GM12892 (cell line): ENCODE measurements at regions not wholly inside any gene's neighbourhood (a gene's known extent, or its start where the extent isn't known, plus 50 kb on each side); places are given as distances from the start of the nearest gene placed in this dataset.
"Not testable (repeated sequence)": the region's sequence is repeated elsewhere in the genome, so short reads cannot be mapped to it uniquely, and the experiment has no call there.

ENCODE experiments used
- DNase-seq: peaks from one replicate; pipeline ENCODE4 v3.0.0; 2011; ENCODE audit not compliant: insufficient read length
- FAIRE-seq: peaks from 2 replicates; lab custom pipeline; 2011; peaks lifted over from hg19 to GRCh38; lab: Jason Lieb, UNC
- POLR2A ChIP-seq: IDR thresholded peaks from 2 replicates; pipeline ENCODE4 v1.6.1; 2011; ENCODE audit warnings: low read depth, low read length, control low read depth
- POLR2AphosphoS5 ChIP-seq: IDR thresholded peaks from 2 replicates; pipeline ENCODE4 v1.6.1; 2011; ENCODE audit warnings: low read depth, low read length, control low read depth
- TAF1 ChIP-seq: IDR thresholded peaks from 2 replicates; pipeline ENCODE4 v1.6.1; 2011; ENCODE audit warnings: low read depth, mild to moderate bottlenecking, control low read depth, low read length, borderline replicate concordance

GRCh38 chr2:75379476-75380210, 180.3 kb upstream of the TACR1 start:
- DNase-seq, result no peak
- FAIRE-seq, result no peak
- TF ChIP-seq POLR2A (no peak), TAF1 (no peak), POLR2AphosphoS5 (no peak)

- no peak for FAIRE-seq
- TF ChIP-seq TAF1 (no peak), POLR2AphosphoS5 (no peak), POLR2A (no peak)
- no peak for DNase-seq
These were observed 176.6 kb upstream of the TACR1 start for GRCh38 chr2:75375646-75376582.

GRCh38 chr2:75374414-75374957, 175.2 kb upstream of the TACR1 start:
- not testable (repeated sequence) for DNase-seq, FAIRE-seq

GRCh38 chr2:75367401-75367800, 168.1 kb upstream of the TACR1 start:
- no peak for FAIRE-seq
- no peak for TF ChIP-seq TAF1
- TF ChIP-seq POLR2AphosphoS5, result no peak
- TF ChIP-seq POLR2A, result no peak
- no peak for DNase-seq

- no peak for FAIRE-seq
- no peak for DNase-seq
- TF ChIP-seq TAF1 (no peak), POLR2A (no peak), POLR2AphosphoS5 (no peak)
These were observed 162.2 kb upstream of the TACR1 start for GRCh38 chr2:75361486-75361885.

- TF ChIP-seq TAF1 (no peak), POLR2AphosphoS5 (no peak), POLR2A (no peak)
- no peak for DNase-seq
- no peak for FAIRE-seq
These were observed 161.6 kb upstream of the TACR1 start for GRCh38 chr2:75360945-75361344.

- DNase-seq (no peak), FAIRE-seq (no peak)
- TF ChIP-seq POLR2A (no peak), TAF1 (no peak), POLR2AphosphoS5 (no peak)
These were observed 157.5 kb upstream of the TACR1 start for GRCh38 chr2:75356865-75357264.

GRCh38 chr2:75353131-75353530, 153.8 kb upstream of the TACR1 start:
- FAIRE-seq, result no peak

GRCh38 chr2:75348307-75348706, 149.0 kb upstream of the TACR1 start:
- no peak for FAIRE-seq
- DNase-seq, result no peak
- TF ChIP-seq POLR2AphosphoS5, result no peak
- no peak for TF ChIP-seq TAF1
- no peak for TF ChIP-seq POLR2A

More at GRCh38 chr2:75353131-75353530, 153.8 kb upstream of the TACR1 start:
- no peak for DNase-seq
- TF ChIP-seq POLR2AphosphoS5, result no peak
- no peak for TF ChIP-seq POLR2A

- TF ChIP-seq POLR2A (no peak), TAF1 (no peak), POLR2AphosphoS5 (no peak)
- FAIRE-seq (no peak), DNase-seq (no peak)
These were observed 144.8 kb upstream of the TACR1 start for GRCh38 chr2:75344146-75344545.

- no peak for FAIRE-seq
- TF ChIP-seq POLR2AphosphoS5 (no peak), TAF1 (no peak), POLR2A (no peak)
- DNase-seq, result no peak
These were observed 143.3 kb upstream of the TACR1 start for GRCh38 chr2:75342504-75343175.
